ENCODE measurements at regions not wholly inside any gene's neighbourhood (a gene's known extent, or its start where the extent isn't known, plus 50 kb on each side); places are given as distances from the start of the nearest gene placed in this dataset.
"Not testable (repeated sequence)": the region's sequence is repeated elsewhere in the genome, so short reads cannot be mapped to it uniquely, and the experiment has no call there.

GRCh38 chrX:9271789-9272525, 192.9 kb upstream of the TBL1X start:
- peak; percentile 89 to 96 for DNase-seq

- no peak for DNase-seq
Measured at GRCh38 chrX:9273744-9274143, 191.1 kb upstream of the TBL1X start.

- DNase-seq: no peak
Measured at GRCh38 chrX:9278475-9279233, 186.2 kb upstream of the TBL1X start.

GRCh38 chrX:9279234-9279544, 185.7 kb upstream of the TBL1X start:
- DNase-seq: no peak

GRCh38 chrX:9280831-9281230, 184.0 kb upstream of the TBL1X start:
- peak in 1 of 2 experiments; percentile 66 for DNase-seq

GRCh38 chrX:9282325-9282724, 182.5 kb upstream of the TBL1X start:
- DNase-seq: no peak

- DNase-seq: no peak
Measured at GRCh38 chrX:9285342-9285771, 179.5 kb upstream of the TBL1X start.

GRCh38 chrX:9286234-9286633, 178.6 kb upstream of the TBL1X start:
- no peak for DNase-seq

GRCh38 chrX:9291629-9292028, 173.2 kb upstream of the TBL1X start:
- DNase-seq: peak; percentile 15 to 81

GRCh38 chrX:9293051-9293496, 171.8 kb upstream of the TBL1X start:
- DNase-seq: peak in 1 of 2 experiments; percentile 25

GRCh38 chrX:9293903-9294302, 171.0 kb upstream of the TBL1X start:
- no peak for DNase-seq

- no peak for DNase-seq
Measured at GRCh38 chrX:9295551-9295950, 169.3 kb upstream of the TBL1X start.

GRCh38 chrX:9298221-9298620, 166.6 kb upstream of the TBL1X start:
- DNase-seq: no peak

- not testable (repeated sequence) for DNase-seq
Measured at GRCh38 chrX:9299681-9300080, 165.2 kb upstream of the TBL1X start.

- DNase-seq: no peak
Measured at GRCh38 chrX:9301836-9302235, 163.0 kb upstream of the TBL1X start.

- DNase-seq: no peak
Measured at GRCh38 chrX:9302381-9302780, 162.5 kb upstream of the TBL1X start.

- DNase-seq: no peak
Measured at GRCh38 chrX:9308426-9308825, 156.4 kb upstream of the TBL1X start.

GRCh38 chrX:9310616-9311015, 154.2 kb upstream of the TBL1X start:
- no peak for DNase-seq

GRCh38 chrX:9311421-9312160, 153.3 kb upstream of the TBL1X start:
- no peak for DNase-seq

GRCh38 chrX:9312922-9313867, 151.7 kb upstream of the TBL1X start:
- peak in 1 of 2 experiments; percentile 56 for DNase-seq

GRCh38 chrX:9315086-9315485, 149.8 kb upstream of the TBL1X start:
- DNase-seq: no peak

GRCh38 chrX:9316096-9316495, 148.8 kb upstream of the TBL1X start:
- no peak for DNase-seq

- DNase-seq: no peak
Measured at GRCh38 chrX:9317176-9317575, 147.7 kb upstream of the TBL1X start.

All from NCI-H524 (cell line).